Hematopoietic multipotent progenitor cell treated with erythropoietin and hydrocortisone succinate and interleukin-3 and kit ligand, for 8 days (in vitro differentiated cells): ENCODE measurements at regions not wholly inside any gene's neighbourhood (a gene's known extent, or its start where the extent isn't known, plus 50 kb on each side); places are given as distances from the start of the nearest gene placed in this dataset.
"Not testable (repeated sequence)": the region's sequence is repeated elsewhere in the genome, so short reads cannot be mapped to it uniquely, and the experiment has no call there.

Source experiments
- DNase-seq: peaks from one replicate; pipeline ENCODE4 v3.0.0-alpha.2; 2015

GRCh38 chr3:73179601-73180000 is 118.1 kb downstream of the EBLN2 start:
- DNase-seq = no peak

- DNase-seq = no peak
These were observed 125.3 kb downstream of the EBLN2 start for GRCh38 chr3:73186741-73187140.

GRCh38 chr3:73187328-73187727 is 125.9 kb downstream of the EBLN2 start:
- peak; percentile 4 for DNase-seq

- no peak for DNase-seq
These were observed 127.2 kb downstream of the EBLN2 start for GRCh38 chr3:73188707-73189106.

- DNase-seq = peak; percentile 2
These were observed 130.7 kb downstream of the EBLN2 start for GRCh38 chr3:73192036-73192738.

GRCh38 chr3:73193943-73194342 is 132.5 kb downstream of the EBLN2 start:
- DNase-seq = not testable (repeated sequence)

- DNase-seq = no peak
These were observed 135.7 kb downstream of the EBLN2 start for GRCh38 chr3:73197187-73197586.

- no peak for DNase-seq
These were observed 141.6 kb downstream of the EBLN2 start for GRCh38 chr3:73203101-73203500.

- DNase-seq = no peak
These were observed 142.2 kb downstream of the EBLN2 start for GRCh38 chr3:73203633-73204032.

- DNase-seq = no peak
These were observed 143.4 kb downstream of the EBLN2 start for GRCh38 chr3:73204841-73205240.

- DNase-seq = no peak
These were observed 144.6 kb downstream of the EBLN2 start for GRCh38 chr3:73206030-73206429.

GRCh38 chr3:73207946-73208440 is 146.5 kb downstream of the EBLN2 start:
- no peak for DNase-seq

- DNase-seq = no peak
These were observed 149.3 kb downstream of the EBLN2 start for GRCh38 chr3:73210759-73211158.

GRCh38 chr3:73212683-73213082 is 151.2 kb downstream of the EBLN2 start:
- DNase-seq = no peak

GRCh38 chr3:73213896-73214295 is 152.4 kb downstream of the EBLN2 start:
- no peak for DNase-seq

GRCh38 chr3:73214846-73215245 is 153.4 kb downstream of the EBLN2 start:
- DNase-seq = no peak

GRCh38 chr3:73215281-73215680 is 153.8 kb downstream of the EBLN2 start:
- no peak for DNase-seq

GRCh38 chr3:73215901-73216300 is 154.4 kb downstream of the EBLN2 start:
- no peak for DNase-seq

GRCh38 chr3:73216310-73216709 is 154.9 kb downstream of the EBLN2 start:
- no peak for DNase-seq

- no peak for DNase-seq
These were observed 160.7 kb downstream of the EBLN2 start for GRCh38 chr3:73222126-73222525.

- no peak for DNase-seq
These were observed 163.8 kb downstream of the EBLN2 start for GRCh38 chr3:73225146-73225855.

GRCh38 chr3:73225991-73226390 is 164.5 kb downstream of the EBLN2 start:
- DNase-seq = no peak

- DNase-seq = no peak
These were observed 166.5 kb downstream of the EBLN2 start for GRCh38 chr3:73228000-73228399.

- DNase-seq = no peak
These were observed 167.0 kb downstream of the EBLN2 start for GRCh38 chr3:73228437-73228836.
